Cardiac septum (tissue), 1 donor: ENCODE measurements at regions not wholly inside any gene's neighbourhood (a gene's known extent, or its start where the extent isn't known, plus 50 kb on each side); places are given as distances from the start of the nearest gene placed in this dataset.

Experiments
- DNase-seq: peaks from one replicate; pipeline ENCODE4 v3.0.0-alpha.2; 2020; ENCODE audit warnings: low spot score
- intact Hi-C: fragments of 100-400 bp; cut with DNase I; formaldehyde crosslinking; loops from one replicate; pipeline ENCODE4 v1.14.0; 2022
- donor health status: DM: no; HTN: no; CAD: no.

GRCh38 chr1:164272156-164272555, 286.8 kb upstream of the PBX1 start:
- intact Hi-C loops = no loop called here
- DNase-seq = no peak

- intact Hi-C loops = no loop called here
- no peak for DNase-seq
These were observed 262.8 kb upstream of the PBX1 start for GRCh38 chr1:164296172-164296571.

DNA sequence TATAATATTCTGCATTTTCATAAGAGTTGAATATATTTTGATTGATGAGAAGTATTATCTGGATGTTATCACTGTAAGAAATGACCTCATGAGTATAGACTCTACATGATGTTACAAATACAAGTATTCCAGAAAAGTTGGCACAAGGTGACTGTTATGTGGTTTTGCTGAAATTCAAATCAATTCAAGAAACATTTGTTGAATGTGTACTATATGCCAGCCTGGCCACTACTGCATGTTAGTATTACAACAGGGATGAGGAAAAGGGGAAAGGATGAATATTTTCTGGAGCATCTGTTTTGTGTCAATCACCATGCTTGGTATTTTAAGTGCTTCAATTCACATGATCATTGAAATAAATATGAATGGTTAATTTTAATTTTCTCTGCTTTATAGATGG, 250.9 kb upstream of the PBX1 start:
- intact Hi-C loops = no loop called here
- DNase-seq = no peak

DNA sequence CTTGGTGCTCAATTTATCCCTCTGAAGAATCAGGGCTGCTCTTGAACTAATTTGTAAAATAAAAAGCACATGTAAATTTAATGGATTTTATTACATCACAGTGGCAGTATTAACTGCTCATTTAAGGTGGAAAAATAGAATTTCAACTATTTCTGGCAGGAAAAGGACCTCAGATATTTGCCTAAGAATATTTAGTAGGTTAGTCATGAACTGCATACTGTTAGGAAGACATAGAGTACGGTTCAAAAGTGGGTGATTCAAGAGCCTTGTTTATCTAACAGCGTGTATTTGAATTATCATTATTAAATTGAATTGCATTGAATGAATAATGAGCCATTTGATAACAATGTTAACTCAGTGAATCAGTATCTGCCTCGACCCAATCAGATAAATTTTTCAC, 248.8 kb upstream of the PBX1 start:
- no peak for DNase-seq
- intact Hi-C loops = no loop called here

DNA sequence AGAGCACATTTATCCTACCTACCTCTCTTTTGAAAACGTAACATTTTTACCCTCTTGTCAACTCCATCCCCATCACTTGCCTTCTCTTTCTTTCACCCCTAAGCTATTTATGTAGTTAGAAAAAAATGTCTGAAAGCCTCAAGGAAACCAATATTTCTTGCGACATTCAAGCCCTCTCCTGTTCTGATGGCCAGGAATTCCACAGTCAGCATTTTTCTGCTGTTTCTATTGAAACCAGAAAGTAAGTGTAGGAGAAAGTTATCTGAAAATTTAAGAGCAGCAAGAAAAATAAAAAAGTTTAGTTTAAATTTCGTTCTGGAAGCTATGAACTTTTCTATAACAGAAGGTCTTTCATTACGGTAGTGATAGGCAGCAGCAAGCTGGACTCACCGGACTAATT, 247.6 kb upstream of the PBX1 start:
- no peak for DNase-seq
- intact Hi-C loops = no loop called here

GRCh38 chr1:164320790-164321731, 237.9 kb upstream of the PBX1 start:
- DNase-seq = no peak
- intact Hi-C loops = no loop called here

DNA sequence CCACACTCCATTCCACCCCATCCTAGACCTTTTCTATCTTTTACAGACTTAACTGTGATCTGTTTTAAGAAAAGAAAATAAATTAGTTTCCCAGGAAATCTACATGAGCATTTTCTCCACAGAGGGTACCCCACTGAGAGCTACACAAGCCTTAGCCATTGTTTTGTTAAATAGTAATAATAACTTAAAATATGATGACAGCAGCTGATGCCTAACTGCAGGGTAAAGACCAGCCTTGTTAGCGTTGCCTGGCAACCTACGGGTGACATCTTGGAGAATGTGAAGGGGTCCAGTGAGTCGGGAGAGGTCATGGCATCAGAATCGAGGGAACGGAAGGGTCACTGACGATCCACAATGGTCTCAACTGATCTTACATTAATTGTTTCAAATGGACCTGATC, 233.2 kb upstream of the PBX1 start:
- intact Hi-C loops = no loop called here
- DNase-seq = no peak

DNA sequence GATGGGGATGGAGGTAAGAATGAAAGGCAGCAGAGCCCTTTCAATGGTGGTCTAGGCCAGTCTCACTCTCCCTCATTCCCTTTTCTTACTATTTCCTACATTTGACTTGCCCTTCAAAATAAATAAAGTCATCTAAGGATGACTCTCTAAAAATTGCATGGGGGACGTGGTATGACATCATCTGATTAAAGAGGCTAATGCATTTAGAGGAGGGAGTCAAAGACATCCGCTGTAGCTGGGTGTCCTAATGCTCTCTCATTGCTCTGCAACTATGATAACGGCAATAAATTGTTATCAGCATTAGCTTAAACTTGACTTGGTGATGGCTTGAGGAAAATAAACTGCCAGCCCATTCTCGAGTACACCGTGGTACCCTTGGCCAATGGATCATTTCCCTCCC, 225.6 kb upstream of the PBX1 start:
- DNase-seq = no peak
- intact Hi-C loops = no loop called here

GRCh38 chr1:164337394-164337793, 221.6 kb upstream of the PBX1 start:
- intact Hi-C loops = no loop called here
- no peak for DNase-seq

- intact Hi-C loops = no loop called here
- no peak for DNase-seq
These were observed 221.1 kb upstream of the PBX1 start for GRCh38 chr1:164337885-164338284.

- no peak for DNase-seq
- intact Hi-C loops = no loop called here
These were observed 215.8 kb upstream of the PBX1 start for GRCh38 chr1:164343189-164343588.

- no peak for DNase-seq
- intact Hi-C loops = no loop called here
These were observed 211.0 kb upstream of the PBX1 start for GRCh38 chr1:164347980-164348379.

DNA sequence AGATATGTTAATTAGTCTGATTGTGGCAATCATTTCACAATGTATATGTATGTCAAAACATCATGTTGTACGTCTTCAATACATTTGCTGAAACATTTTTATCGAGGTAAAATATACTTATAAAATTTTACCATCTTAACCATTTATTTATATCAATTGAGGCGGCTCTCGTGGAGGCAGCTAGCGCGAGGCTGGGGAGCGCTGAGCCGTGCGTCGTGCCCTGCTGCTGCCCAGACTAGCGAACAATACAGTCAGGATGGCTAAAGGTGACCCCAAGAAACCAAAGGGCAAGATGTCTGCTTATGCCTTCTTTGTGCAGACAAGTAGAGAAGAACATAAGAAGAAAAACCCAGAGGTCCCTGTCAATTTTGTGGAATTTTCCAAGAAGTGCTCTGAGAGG, 202.5 kb upstream of the PBX1 start:
- DNase-seq = no peak
- intact Hi-C loops = no loop called here

DNA sequence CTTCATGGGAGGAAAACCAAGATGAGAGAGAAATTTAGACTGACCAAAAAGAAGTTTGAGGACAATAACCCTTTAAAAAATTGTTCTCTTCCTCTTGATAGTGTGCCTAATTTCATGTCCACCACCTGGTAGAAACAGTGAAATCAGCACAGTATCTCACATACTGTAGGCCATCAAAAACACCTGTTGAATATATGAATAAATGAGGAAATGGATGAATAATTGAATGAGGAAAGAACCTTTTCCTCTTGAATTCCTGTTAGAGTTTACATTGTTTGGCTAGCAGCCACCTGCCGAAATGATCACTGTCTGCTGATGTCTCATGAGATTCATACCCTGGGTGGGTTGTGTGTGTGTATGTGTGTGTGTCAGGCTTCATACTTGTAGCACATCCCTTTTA, 198.7 kb upstream of the PBX1 start:
- DNase-seq = no peak
- intact Hi-C loops = no loop called here

- no peak for DNase-seq
- intact Hi-C loops = no loop called here
These were observed 197.1 kb upstream of the PBX1 start for GRCh38 chr1:164361927-164362326.

GRCh38 chr1:164363980-164364379, 195.0 kb upstream of the PBX1 start:
- intact Hi-C loops = no loop called here
- no peak for DNase-seq

GRCh38 chr1:164366014-164366413, 193.0 kb upstream of the PBX1 start:
- DNase-seq = no peak
- intact Hi-C loops = no loop called here

GRCh38 chr1:164369698-164370365, 189.2 kb upstream of the PBX1 start:
- no peak for DNase-seq
- intact Hi-C loops = no loop called here

- intact Hi-C loops = no loop called here
- DNase-seq = no peak
These were observed 178.1 kb upstream of the PBX1 start for GRCh38 chr1:164380893-164381292.

DNA sequence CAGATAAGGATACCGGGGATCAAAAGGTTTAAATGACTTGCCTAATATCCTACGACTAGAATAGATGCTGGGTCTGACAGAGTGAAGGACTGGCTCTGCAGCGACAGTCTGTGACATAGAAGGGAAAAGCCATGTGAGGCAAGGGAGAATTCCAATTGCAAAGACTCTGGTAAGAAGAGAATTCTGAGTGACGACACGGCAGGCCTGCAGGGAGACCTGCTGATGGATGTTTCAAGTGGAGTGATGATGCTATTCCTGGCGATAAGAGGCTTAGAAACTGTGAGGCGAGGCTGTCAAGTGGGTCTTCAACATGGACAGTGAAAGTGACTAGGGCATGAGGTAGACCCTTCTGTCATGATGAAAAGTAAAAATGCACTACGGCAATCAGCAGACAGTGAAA, 176.6 kb upstream of the PBX1 start:
- intact Hi-C loops = no loop called here
- no peak for DNase-seq

DNA sequence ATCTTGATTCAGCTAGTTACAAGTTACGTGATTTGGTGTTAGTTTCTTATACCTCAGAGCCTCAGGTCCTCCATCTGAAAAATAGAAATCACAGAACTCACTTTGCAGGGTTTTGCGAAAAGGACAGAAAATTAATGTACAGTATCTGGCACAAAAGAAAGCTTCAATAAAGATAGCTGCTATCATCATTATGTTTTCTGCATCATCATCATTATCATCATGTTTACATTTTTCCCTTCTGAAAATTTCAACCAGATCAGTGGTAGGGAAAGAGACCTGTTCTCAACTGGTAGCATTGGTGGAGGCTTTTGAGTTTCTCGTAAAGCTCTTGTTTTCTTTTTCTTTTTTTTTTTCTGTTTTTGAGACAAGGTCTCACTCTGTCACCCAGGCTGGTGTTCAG, 174.7 kb upstream of the PBX1 start:
- no peak for DNase-seq
- intact Hi-C loops = no loop called here
